Activated T-helper 1 cell treated with anti-CD3 and anti-CD28 coated beads, Interleukin-12 subunit alpha, Interleukin-12 subunit beta, Interleukin-2, Interleukin-4 antibody, amounts not matched to agents 30 ng/mL and 10 ng/mL and 1 ng/mL, durations not matched to agents 14 hours and 24 hours and 36 hours (primary cell): ENCODE measurements at regions not wholly inside any gene's neighbourhood (a gene's known extent, or its start where the extent isn't known, plus 50 kb on each side); places are given as distances from the start of the nearest gene placed in this dataset.
"Not testable (repeated sequence)": the region's sequence is repeated elsewhere in the genome, so short reads cannot be mapped to it uniquely, and the experiment has no call there.

Experiments used
- DNase-seq: peaks from one replicate; pipeline ENCODE4 v3.0.0; 2021; ENCODE audit warnings: low spot score
- H3K27ac Mint-ChIP-seq: one replicate; pipeline ENCODE4 v1.8.0; 2021; ENCODE audit warnings: mild to moderate bottlenecking, mixed read lengths
- H3K27me3 Mint-ChIP-seq: one replicate; pipeline ENCODE4 v1.8.0; 2022; ENCODE audit warnings: mild to moderate bottlenecking, moderate library complexity, mixed read lengths; ENCODE audit not compliant: insufficient read depth
- H3K36me3 Mint-ChIP-seq: one replicate; pipeline ENCODE4 v1.8.0; 2021; ENCODE audit warnings: low read depth, mixed read lengths
- H3K4me1 Mint-ChIP-seq: one replicate; pipeline ENCODE4 v1.8.0; 2021; ENCODE audit warnings: low read depth, mixed read lengths
- H3K4me3 Mint-ChIP-seq: one replicate; pipeline ENCODE4 v1.8.0; 2021; ENCODE audit warnings: mild to moderate bottlenecking, moderate library complexity, mixed read lengths
- H3K9me3 Mint-ChIP-seq: one replicate; pipeline ENCODE4 v1.8.0; 2021; ENCODE audit warnings: mixed read lengths
- intact Hi-C: fragments of 100-400 bp; cut with micrococcal nuclease; formaldehyde crosslinking; loops from one replicate; pipeline ENCODE4 v1.15.1; 2024

GRCh38 chr9:110013064-110013463 is 194.9 kb downstream of the C9orf152 start:
- H3K27me3 Mint-ChIP-seq: peaks cover 1% of the 10 kb centered on the region
- no peak for DNase-seq
- H3K9me3 Mint-ChIP-seq: no peaks in the 10 kb centered on the region
- intact Hi-C loops: no loop called here
- peaks cover 12% of the 10 kb centered on the region for H3K4me1 Mint-ChIP-seq
- no peak overlapping the region for H3K4me3 Mint-ChIP-seq
- H3K27ac Mint-ChIP-seq: no peak overlapping the region
- H3K36me3 Mint-ChIP-seq: peaks cover 4% of the 10 kb centered on the region

- intact Hi-C loops: loop anchor here (5.0 kb wide), 1 partner anchor 43 kb away; no protein-coding TSS in a partner anchor
- Mint-ChIP-seq H3K36me3 (peaks cover 4% of the 10 kb centered on the region), H3K4me1 (peaks cover 11% of the 10 kb centered on the region), H3K27me3 (peaks cover 1% of the 10 kb centered on the region), H3K4me3 (no peak overlapping the region), H3K9me3 (no peaks in the 10 kb centered on the region), H3K27ac (peak overlapping the region; percentile 48)
- no peak for DNase-seq
These were observed 192.2 kb downstream of the C9orf152 start for GRCh38 chr9:110015759-110016158.

GRCh38 chr9:110016340-110016739 is 191.6 kb downstream of the C9orf152 start:
- Mint-ChIP-seq H3K9me3 (no peaks in the 10 kb centered on the region), H3K4me3 (no peak overlapping the region), H3K27me3 (peaks cover 1% of the 10 kb centered on the region), H3K4me1 (peaks cover 11% of the 10 kb centered on the region), H3K36me3 (peaks cover 4% of the 10 kb centered on the region), H3K27ac (no peak overlapping the region)
- intact Hi-C loops: loop anchor here (5.0 kb wide), 1 partner anchor 44 kb away; no protein-coding TSS in a partner anchor
- DNase-seq: no peak

GRCh38 chr9:110020216-110020615 is 187.7 kb downstream of the C9orf152 start:
- intact Hi-C loops, DNase-seq, H3K9me3 Mint-ChIP-seq, H3K36me3 Mint-ChIP-seq, H3K27ac Mint-ChIP-seq, H3K4me3 Mint-ChIP-seq, H3K27me3 Mint-ChIP-seq: not testable (repeated sequence)
- peaks cover 18% of the 10 kb centered on the region for H3K4me1 Mint-ChIP-seq

GRCh38 chr9:110021891-110022290 is 186.1 kb downstream of the C9orf152 start:
- Mint-ChIP-seq H3K4me3 (no peak overlapping the region), H3K27ac (peak overlapping the region; percentile 66), H3K27me3 (no peaks in the 10 kb centered on the region), H3K9me3 (no peaks in the 10 kb centered on the region), H3K4me1 (peaks cover 7% of the 10 kb centered on the region), H3K36me3 (peaks cover 4% of the 10 kb centered on the region)
- no peak for DNase-seq
- intact Hi-C loops: no loop called here

GRCh38 chr9:110023221-110023620 is 184.7 kb downstream of the C9orf152 start:
- intact Hi-C loops: not testable (repeated sequence)

GRCh38 chr9:110025551-110026170 is 182.3 kb downstream of the C9orf152 start:
- no peaks in the 10 kb centered on the region for H3K9me3 Mint-ChIP-seq
- no peak for DNase-seq
- H3K27ac Mint-ChIP-seq: peak overlapping the region; percentile 60
- peaks cover 10% of the 10 kb centered on the region for H3K27me3 Mint-ChIP-seq
- intact Hi-C loops: no loop called here
- H3K4me3 Mint-ChIP-seq: no peak overlapping the region
- peaks cover 38% of the 10 kb centered on the region for H3K4me1 Mint-ChIP-seq
- peaks cover 4% of the 10 kb centered on the region for H3K36me3 Mint-ChIP-seq

More at GRCh38 chr9:110023221-110023620, 184.7 kb downstream of the C9orf152 start:
- H3K4me3 Mint-ChIP-seq, H3K27me3 Mint-ChIP-seq, H3K36me3 Mint-ChIP-seq, DNase-seq, H3K9me3 Mint-ChIP-seq, H3K27ac Mint-ChIP-seq: not testable (repeated sequence)
- H3K4me1 Mint-ChIP-seq: peaks cover 19% of the 10 kb centered on the region

- H3K4me1 Mint-ChIP-seq: peaks cover 34% of the 10 kb centered on the region
- no peak overlapping the region for H3K27ac Mint-ChIP-seq
- no peak for DNase-seq
- intact Hi-C loops: no loop called here
- no peak overlapping the region for H3K4me3 Mint-ChIP-seq
- H3K27me3 Mint-ChIP-seq: peaks cover 10% of the 10 kb centered on the region
- peaks cover 4% of the 10 kb centered on the region for H3K36me3 Mint-ChIP-seq
- H3K9me3 Mint-ChIP-seq: no peaks in the 10 kb centered on the region
These were observed 180.3 kb downstream of the C9orf152 start for GRCh38 chr9:110027671-110028081.

GRCh38 chr9:110028271-110028670 is 179.7 kb downstream of the C9orf152 start:
- intact Hi-C loops: no loop called here
- Mint-ChIP-seq H3K9me3 (no peaks in the 10 kb centered on the region), H3K36me3 (peaks cover 4% of the 10 kb centered on the region), H3K4me3 (no peak overlapping the region), H3K27me3 (peaks cover 10% of the 10 kb centered on the region), H3K4me1 (peaks cover 34% of the 10 kb centered on the region), H3K27ac (no peak overlapping the region)
- no peak for DNase-seq

GRCh38 chr9:110028676-110029075 is 179.3 kb downstream of the C9orf152 start:
- Mint-ChIP-seq H3K4me1 (peaks cover 34% of the 10 kb centered on the region), H3K27me3 (peaks cover 10% of the 10 kb centered on the region), H3K4me3 (no peak overlapping the region), H3K27ac (no peak overlapping the region), H3K36me3 (peaks cover 4% of the 10 kb centered on the region), H3K9me3 (no peaks in the 10 kb centered on the region)
- intact Hi-C loops: no loop called here
- no peak for DNase-seq

- H3K9me3 Mint-ChIP-seq: no peaks in the 10 kb centered on the region
- intact Hi-C loops: no loop called here
- no peak overlapping the region for H3K4me3 Mint-ChIP-seq
- DNase-seq: no peak
- peaks cover 10% of the 10 kb centered on the region for H3K27me3 Mint-ChIP-seq
- H3K4me1 Mint-ChIP-seq: peaks cover 34% of the 10 kb centered on the region
- H3K36me3 Mint-ChIP-seq: peaks cover 4% of the 10 kb centered on the region
- H3K27ac Mint-ChIP-seq: no peak overlapping the region
These were observed 178.5 kb downstream of the C9orf152 start for GRCh38 chr9:110029429-110029955.

GRCh38 chr9:110029956-110030480 is 177.9 kb downstream of the C9orf152 start:
- no peak overlapping the region for H3K27ac Mint-ChIP-seq
- H3K4me1 Mint-ChIP-seq: peaks cover 34% of the 10 kb centered on the region

GRCh38 chr9:110030632-110031031 is 177.3 kb downstream of the C9orf152 start:
- intact Hi-C loops: no loop called here
- Mint-ChIP-seq H3K9me3 (no peaks in the 10 kb centered on the region), H3K36me3 (peaks cover 2% of the 10 kb centered on the region), H3K27ac (no peak overlapping the region), H3K4me3 (no peak overlapping the region), H3K4me1 (peaks cover 34% of the 10 kb centered on the region), H3K27me3 (peaks cover 10% of the 10 kb centered on the region)
- DNase-seq: no peak

More at GRCh38 chr9:110029956-110030480, 177.9 kb downstream of the C9orf152 start:
- intact Hi-C loops: no loop called here
- H3K4me3 Mint-ChIP-seq: no peak overlapping the region
- no peak for DNase-seq
- peaks cover 2% of the 10 kb centered on the region for H3K36me3 Mint-ChIP-seq
- H3K27me3 Mint-ChIP-seq: peaks cover 10% of the 10 kb centered on the region
- no peaks in the 10 kb centered on the region for H3K9me3 Mint-ChIP-seq
